K562 (cell line): ENCODE measurements at regions not wholly inside any gene's neighbourhood (a gene's known extent, or its start where the extent isn't known, plus 50 kb on each side); places are given as distances from the start of the nearest gene placed in this dataset.

Experiments used
- BCLAF1 ChIP-seq, 2 experiments: fragments of 450-650 bp in 1 of 2; IDR thresholded peaks; 2 replicates each; pipeline ENCODE4 v1.6.1; 2011 to 2017; ENCODE audit warnings: low read depth in 2 of 2, antibody characterized with exemption in 1 of 2, borderline replicate concordance in 1 of 2, low read length in 1 of 2, mild to moderate bottlenecking in 1 of 2, mixed read lengths in 1 of 2; ENCODE audit not compliant: control insufficient read depth in 1 of 2
- CBFA2T3 ChIP-seq: fragments of 450-650 bp; IDR thresholded peaks from 2 replicates; pipeline ENCODE4 v1.6.1; 2017
- KHSRP ChIP-seq: fragments of 450-650 bp; IDR thresholded peaks from 2 replicates; pipeline ENCODE4 v1.6.1; 2017
- MITF ChIP-seq: IDR thresholded peaks from 2 replicates; pipeline ENCODE4 v1.6.1; 2014; ENCODE audit warnings: antibody characterized with exemption
- MLX ChIP-seq, 2 experiments: fragments of 450-650 bp in 1 of 2; sonication (generic) in 1 of 2; formaldehyde crosslinking; conservative IDR thresholded peaks; 2 replicates each; pipeline versions ENCODE4 v1.4.0 to v1.8.1; 2020 to 2022; ENCODE audit warnings: mild to moderate bottlenecking in 1 of 2, missing genetic modification reagents in 1 of 2
- MTA2 ChIP-seq: fragments of 450-650 bp; IDR thresholded peaks from 2 replicates; pipeline ENCODE4 v1.6.1; 2016; ENCODE audit warnings: low read depth
- PHF8 ChIP-seq: fragments of 200-600 bp; sonication (generic); IDR thresholded peaks from 2 replicates; pipeline ENCODE4 v1.6.1; 2012; ENCODE audit warnings: mixed run types, mild to moderate bottlenecking, inconsistent platforms, low read length, moderate library complexity, borderline replicate concordance
- PURB ChIP-seq: sonication (generic); formaldehyde crosslinking; IDR thresholded peaks from 2 replicates; pipeline ENCODE4 v1.9.0; 2021; ENCODE audit warnings: low read depth, mild to moderate bottlenecking, missing genetic modification reagents
- RBM14 ChIP-seq: fragments of 200-400 bp; formaldehyde crosslinking; IDR thresholded peaks from 2 replicates; pipeline ENCODE4 v1.6.1; 2018; ENCODE audit warnings: low read depth, mild to moderate bottlenecking, low read length, moderate library complexity, borderline replicate concordance; ENCODE audit not compliant: insufficient read depth
- SOX6 ChIP-seq: fragments of 450-650 bp; IDR thresholded peaks from 2 replicates; pipeline ENCODE4 v1.6.1; 2014; ENCODE audit warnings: mild to moderate bottlenecking
- SP2 ChIP-seq: IDR thresholded peaks from 2 replicates; pipeline ENCODE4 v1.6.1; 2011; ENCODE audit warnings: mild to moderate bottlenecking, low read depth, low read length, moderate library complexity; ENCODE audit not compliant: poor library complexity, severe bottlenecking; ENCODE audit errors: extremely low read depth
- TAL1 ChIP-seq: fragments of 450-650 bp; IDR thresholded peaks from 2 replicates; pipeline ENCODE4 v1.6.1; 2016; ENCODE audit warnings: mild to moderate bottlenecking
- TCF15 ChIP-seq: fragments of 250-450 bp; sonication (Bioruptor Pico); IDR thresholded peaks from 2 replicates; pipeline ENCODE4 v1.8.0; 2022; ENCODE audit warnings: moderate library complexity, mild to moderate bottlenecking, inconsistent platforms
- THRB ChIP-seq: fragments of 450-650 bp; formaldehyde crosslinking; conservative IDR thresholded peaks from 2 replicates; pipeline ENCODE4 v1.4.0; 2022; ENCODE audit warnings: mild to moderate bottlenecking, missing genetic modification characterization
- ZFP1 ChIP-seq: fragments of 450-650 bp; formaldehyde crosslinking; IDR thresholded peaks from 2 replicates; pipeline ENCODE4 v1.4.0; 2020; ENCODE audit warnings: mild to moderate bottlenecking, mixed read lengths
- ZNF511 ChIP-seq: sonication (generic); formaldehyde crosslinking; IDR thresholded peaks from 2 replicates; pipeline ENCODE4 v1.8.0; 2022; ENCODE audit warnings: mild to moderate bottlenecking, missing genetic modification reagents
- ZNF655 ChIP-seq: fragments of 250-450 bp; sonication (Bioruptor Pico); IDR thresholded peaks from 2 replicates; pipeline ENCODE4 v1.5.0; 2021
- ZNF668 ChIP-seq: fragments of 250-450 bp; sonication (Bioruptor Pico); IDR thresholded peaks from 2 replicates; pipeline ENCODE4 v1.8.0; 2022; ENCODE audit warnings: mild to moderate bottlenecking, inconsistent platforms

- TF ChIP-seq BCLAF1 (IDR thresholded peaks at IDR 0.05; ENCODE audit: borderline replicate concordance in 1 of 2, control insufficient read depth in 1 of 2, low read depth in 2 of 2, low read length in 1 of 2) (no peak), MITF (no peak), SOX6 (0 out of 2 replicates have a peak, but pooled peaks have one; percentile 36), RBM14 (no peak), ZFP1 (CRISPR knock-in tag) (no peak), TCF15 (CRISPR knock-in tag) (no peak), SP2 (no peak), CBFA2T3 (peak; percentile 37; the same call in 1 of the 2 replicates), PHF8 (no peak), MTA2 (0 out of 2 replicates have a peak, but pooled peaks have one; percentile 38), TAL1 (peak; percentile 61), ZNF511 (no peak), MLX (CRISPR knock-in tag; conservative IDR thresholded peaks at IDR 0.05) (no peak), KHSRP (no peak), ZNF668 (CRISPR knock-in tag) (no peak), PURB (CRISPR knock-in tag) (no peak), ZNF655 (CRISPR knock-in tag) (no peak), THRB (CRISPR knock-in tag) (no peak)
Measured at GRCh38 chr6:152863618-152864326, 113.2 kb downstream of the VIP start (continued).
